H9 (cell line): ENCODE measurements at regions not wholly inside any gene's neighbourhood (a gene's known extent, or its start where the extent isn't known, plus 50 kb on each side); places are given as distances from the start of the nearest gene placed in this dataset.
A peak's percentile ranks its signal among the peaks of the same experiment; 100 is the strongest.

Source experiments
- DNase-seq: peaks from one replicate; pipeline ENCODE4 v3.0.0-alpha.2; 2017
- H2AFZ ChIP-seq: one replicate; pipeline ENCODE4 v1.6.1; 2013; ENCODE audit warnings: mild to moderate bottlenecking, low read length, control low read depth, moderate library complexity
- H2AK5ac ChIP-seq: 2 replicates; pipeline ENCODE4 v1.6.1; 2013; ENCODE audit warnings: low read length, control low read depth, mixed read lengths; ENCODE audit not compliant: insufficient read length
- H2BK120ac ChIP-seq: one replicate; pipeline ENCODE4 v1.6.1; 2013; ENCODE audit warnings: low read depth, mild to moderate bottlenecking, low read length, control low read depth, inconsistent platforms; ENCODE audit not compliant: poor library complexity, severe bottlenecking
- H2BK12ac ChIP-seq: 2 replicates; pipeline ENCODE4 v1.6.1; 2013; ENCODE audit warnings: low read length, control low read depth, mixed read lengths, low read depth; ENCODE audit not compliant: insufficient read length
- H2BK15ac ChIP-seq: 2 replicates; pipeline ENCODE4 v1.6.1; 2013; ENCODE audit warnings: low read depth, low read length, control low read depth
- H2BK20ac ChIP-seq: one replicate; pipeline ENCODE4 v1.6.1; 2013; ENCODE audit warnings: low read depth, mild to moderate bottlenecking, low read length, control low read depth, inconsistent platforms; ENCODE audit not compliant: poor library complexity, severe bottlenecking
- H2BK5ac ChIP-seq: 2 replicates; pipeline ENCODE4 v1.6.1; 2013; ENCODE audit warnings: low read length, control low read depth, mixed read lengths; ENCODE audit not compliant: insufficient read length
- H3K14ac ChIP-seq: 2 replicates; pipeline ENCODE4 v1.6.1; 2013; ENCODE audit warnings: low read length, control low read depth; ENCODE audit not compliant: insufficient read depth
- H3K18ac ChIP-seq: 2 replicates; pipeline ENCODE4 v1.6.1; 2013; ENCODE audit warnings: low read depth, mild to moderate bottlenecking, mixed read lengths, low read length, control low read depth; ENCODE audit not compliant: insufficient read length
- H3K23ac ChIP-seq: 2 replicates; pipeline ENCODE4 v1.6.1; 2013; ENCODE audit warnings: low read length, control low read depth, mixed read lengths, low read depth; ENCODE audit not compliant: insufficient read length
- H3K23me2 ChIP-seq: 2 replicates; pipeline ENCODE4 v1.6.1; 2013; ENCODE audit warnings: low read depth, mild to moderate bottlenecking, mixed read lengths, low read length, control low read depth; ENCODE audit not compliant: insufficient read length, poor library complexity, severe bottlenecking
- H3K27ac ChIP-seq: 2 replicates; pipeline ENCODE4 v1.5.1; 2013; ENCODE audit warnings: low read length, control low read depth, mixed read lengths, low read depth; ENCODE audit not compliant: insufficient read length
- H3K27me3 ChIP-seq: 2 replicates; pipeline ENCODE4 v1.6.1; 2013; ENCODE audit warnings: low read length, control low read depth, inconsistent platforms; ENCODE audit not compliant: insufficient read depth
- H3K4ac ChIP-seq: 2 replicates; pipeline ENCODE4 v1.6.1; 2013; ENCODE audit warnings: low read depth, mild to moderate bottlenecking, control low read depth, inconsistent platforms, low read length, moderate library complexity
- H3K4me1 ChIP-seq: 2 replicates; pipeline ENCODE4 v1.6.1; 2013; ENCODE audit warnings: low read length, control low read depth, inconsistent platforms; ENCODE audit not compliant: insufficient read depth
- H3K4me2 ChIP-seq: 2 replicates; pipeline ENCODE4 v1.6.1; 2013; ENCODE audit warnings: low read length, control low read depth, mixed read lengths; ENCODE audit not compliant: insufficient read length, insufficient read depth
- H3K56ac ChIP-seq: 2 replicates; pipeline ENCODE4 v1.6.1; 2013; ENCODE audit warnings: low read depth, mild to moderate bottlenecking, mixed read lengths, low read length, control low read depth; ENCODE audit not compliant: insufficient read length
- H3K79me1 ChIP-seq: 2 replicates; pipeline ENCODE4 v1.6.1; 2013; ENCODE audit warnings: low read depth, mild to moderate bottlenecking, moderate library complexity, low read length, control low read depth, inconsistent platforms; ENCODE audit not compliant: insufficient read depth, poor library complexity, severe bottlenecking
- H3K79me2 ChIP-seq: 2 replicates; pipeline ENCODE4 v1.6.1; 2013; ENCODE audit warnings: low read length, control low read depth, inconsistent platforms; ENCODE audit not compliant: insufficient read depth
- H3K9ac ChIP-seq: 2 replicates; pipeline ENCODE4 v1.6.1; 2013; ENCODE audit warnings: low read length, control low read depth, mixed read lengths; ENCODE audit not compliant: insufficient read length; ENCODE audit errors: extremely low read depth
- H3K9me3 ChIP-seq: one replicate; pipeline ENCODE4 v1.6.1; 2013; ENCODE audit warnings: low read depth, low read length, inconsistent platforms; ENCODE audit not compliant: control insufficient read depth
- H3T11ph ChIP-seq: one replicate; pipeline ENCODE4 v1.6.1; 2013; ENCODE audit warnings: mild to moderate bottlenecking, low read length, control low read depth, inconsistent platforms
- H4K20me1 ChIP-seq: one replicate; pipeline ENCODE4 v1.6.1; 2013; ENCODE audit not compliant: control insufficient read depth, insufficient read length, insufficient read depth
- H4K5ac ChIP-seq: 2 replicates; pipeline ENCODE4 v1.6.1; 2013; ENCODE audit warnings: low read depth, mild to moderate bottlenecking, mixed read lengths, low read length, control low read depth; ENCODE audit not compliant: insufficient read length
- H4K8ac ChIP-seq: replicated peaks from 2 replicates; pipeline ENCODE4 v1.6.1; 2013; ENCODE audit warnings: low read length, control low read depth, mixed read lengths, low read depth; ENCODE audit not compliant: insufficient read length
- H4K91ac ChIP-seq: 2 replicates; pipeline ENCODE4 v1.6.1; 2013; ENCODE audit warnings: low read depth, mild to moderate bottlenecking, moderate library complexity, mixed read lengths, low read length, control low read depth; ENCODE audit not compliant: insufficient read length
- H3K27ac Mint-ChIP-seq, 3 experiments: 2 replicates in 2 of 3; 3 replicates in 1 of 3; pipeline ENCODE4 v1.8.0; 2020 to 2021; ENCODE audit warnings: mixed read lengths in 3 of 3, mild to moderate bottlenecking in 1 of 3, moderate library complexity in 1 of 3
- H3K27me3 Mint-ChIP-seq: 2 replicates; pipeline ENCODE4 v1.8.0; 2021; ENCODE audit warnings: low read depth, mild to moderate bottlenecking, moderate library complexity, mixed read lengths
- H3K36me3 Mint-ChIP-seq, 3 experiments: 2 replicates in 2 of 3; 3 replicates in 1 of 3; pipeline ENCODE4 v1.8.0; 2020 to 2021; ENCODE audit warnings: low read depth in 3 of 3, mixed read lengths in 3 of 3; ENCODE audit not compliant: insufficient read depth in 1 of 3
- H3K4me1 Mint-ChIP-seq, 2 experiments: 2 replicates each; pipeline ENCODE4 v1.8.0; 2020; ENCODE audit warnings: mixed read lengths in 2 of 2
- H3K4me3 Mint-ChIP-seq, 2 experiments: 2 replicates in 1 of 2; 3 replicates in 1 of 2; pipeline ENCODE4 v1.8.0; 2020 to 2021; ENCODE audit warnings: mild to moderate bottlenecking in 2 of 2, mixed read lengths in 2 of 2, moderate library complexity in 1 of 2
- H3K9me3 Mint-ChIP-seq, 2 experiments: 2 replicates in 1 of 2; 3 replicates in 1 of 2; pipeline ENCODE4 v1.8.0; 2020; ENCODE audit warnings: mild to moderate bottlenecking in 2 of 2, mixed read lengths in 2 of 2, moderate library complexity in 1 of 2
- CTCF ChIP-seq: fragments of 200-600 bp; sonication (generic); conservative IDR thresholded peaks from 3 replicates; pipeline ENCODE4 v1.8.0; 2021; ENCODE audit warnings: antibody characterized with exemption, mild to moderate bottlenecking
- WGBS: extraction: QIAGEN DNeasy Blood & Tissue Kit; methylation state at CpG from one replicate; pipeline ENCODE4 v1.1.7; 2013; ENCODE audit warnings: missing lambda C conversion rate, low lambda C conversion rate, mixed read lengths; ENCODE audit not compliant: insufficient read length; ENCODE audit errors: extremely low coverage; 5-methylcytosine and 5-hydroxymethylcytosine counted together

- H4K8ac ChIP-seq: no peak overlapping the region
- no peak for TF ChIP-seq CTCF
- no peak overlapping the region for H3K23ac ChIP-seq
- no peak overlapping the region for H3K56ac ChIP-seq
- H2AFZ ChIP-seq: no peak overlapping the region
- no peak overlapping the region for H3K4ac ChIP-seq
- H3K9me3 ChIP-seq: no peaks in the 10 kb centered on the region
- no peaks in the 10 kb centered on the region for H3K27me3 ChIP-seq
- no peak overlapping the region for H3K18ac ChIP-seq
- DNase-seq: no peak
- H2BK5ac ChIP-seq: no peak overlapping the region
- no peak overlapping the region for H4K91ac ChIP-seq
- no peaks in the 10 kb centered on the region for H3K23me2 ChIP-seq
- no CpG with 5 or more reads among the region's 19 CpGs for WGBS
- no peak overlapping the region for H3K27ac ChIP-seq
- no peak overlapping the region for H2AK5ac ChIP-seq
- Mint-ChIP-seq H3K36me3 (peaks cover 0 to 7% (median 2%) of the 10 kb centered on the region in 3 experiments; a peak in 5 of 7 replicates), H3K9me3 (peaks cover 0 to 5% of the 10 kb centered on the region in 2 experiments; a peak in 2 of 5 replicates), H3K27me3 (no peaks in the 10 kb centered on the region), H3K4me1 (peaks cover 29 to 42% of the 10 kb centered on the region in 2 experiments), H3K27ac (no peak overlapping the region), H3K4me3 (no peak overlapping the region)
- H3K79me2 ChIP-seq: no peaks in the 10 kb centered on the region
- no peak overlapping the region for H3T11ph ChIP-seq
- H3K79me1 ChIP-seq: no peaks in the 10 kb centered on the region
- no peak overlapping the region for H3K4me2 ChIP-seq
- no peak overlapping the region for H2BK120ac ChIP-seq
- peak overlapping the region; percentile 45 for H2BK20ac ChIP-seq
- H4K5ac ChIP-seq: no peak overlapping the region
- H3K9ac ChIP-seq: no peak overlapping the region
- H3K4me1 ChIP-seq: no peaks in the 10 kb centered on the region; the same call in 1 of the 2 replicates
- no peaks in the 10 kb centered on the region for H4K20me1 ChIP-seq
- no peak overlapping the region for H3K14ac ChIP-seq
- H2BK15ac ChIP-seq: no peak overlapping the region
- H2BK12ac ChIP-seq: no peak overlapping the region
Measured at GRCh38 chr2:154577390-154577789, 121.1 kb upstream of the KCNJ3 start.
